HEK293 (cell line): ENCODE measurements at regions not wholly inside any gene's neighbourhood (a gene's known extent, or its start where the extent isn't known, plus 50 kb on each side); places are given as distances from the start of the nearest gene placed in this dataset.

ENCODE experiments used
- CTCF ChIA-PET: fragments of 350-600 bp; formaldehyde crosslinking; extraction: SDS; loops from one replicate; lab custom pipeline; 2021; ENCODE audit warnings: antibody characterized with exemption; lab: Yijun Ruan, JAX
- POLR2A ChIA-PET: fragments of 300-600 bp; formaldehyde crosslinking; extraction: SDS; loops from one replicate; lab custom pipeline; 2020; ENCODE audit warnings: antibody characterized with exemption, inconsistent platforms; lab: Yijun Ruan, JAX
- H3K27ac ChIP-seq: fragments of 200-500 bp; sonication (Bioruptor generic); 2 replicates; pipeline ENCODE4 v1.5.1; 2014; ENCODE audit warnings: low read depth, low read length, control low read depth, inconsistent platforms; ENCODE audit errors: extremely low read depth
- H3K36me3 ChIP-seq, 2 experiments: fragments of 200-500 bp in 1 of 2; sonication (Bioruptor generic) in 1 of 2; 1 replicate in 1 of 2; 2 replicates in 1 of 2; pipeline ENCODE4 v1.5.1; 2014 to 2017; ENCODE audit warnings: inconsistent platforms in 2 of 2, low read length in 2 of 2; ENCODE audit not compliant: control insufficient read depth in 2 of 2, insufficient read depth in 1 of 2
- H3K4me1 ChIP-seq: fragments of 200-500 bp; sonication (Bioruptor generic); 2 replicates; pipeline ENCODE4 v1.5.1; 2014; ENCODE audit warnings: mild to moderate bottlenecking, low read length, inconsistent platforms; ENCODE audit not compliant: control insufficient read depth, insufficient read depth
- H3K4me3 ChIP-seq: 2 replicates; pipeline ENCODE4 v1.5.1; 2011; ENCODE audit warnings: low read depth, mild to moderate bottlenecking, control low read depth, low read length, moderate library complexity
- H3K9me3 ChIP-seq: fragments of 200-500 bp; sonication (Bioruptor generic); 2 replicates; pipeline ENCODE4 v1.5.1; 2014; ENCODE audit warnings: low read depth, low read length, inconsistent platforms; ENCODE audit not compliant: control insufficient read depth, insufficient read depth
- BCL11A ChIP-seq: fragments of 450-650 bp; formaldehyde crosslinking; IDR thresholded peaks from 2 replicates; pipeline ENCODE4 v1.5.1; 2016; ENCODE audit warnings: low read depth, missing biosample characterization, missing genetic modification characterization
- GLI2 ChIP-seq: fragments of 450-650 bp; formaldehyde crosslinking; IDR thresholded peaks from 2 replicates; pipeline ENCODE4; 2017; ENCODE audit warnings: missing biosample characterization, missing genetic modification characterization, low read depth, borderline replicate concordance
- HOXC10 ChIP-seq: sonication (generic); formaldehyde crosslinking; IDR thresholded peaks from 2 replicates; pipeline ENCODE4 v1.8.1; 2023; ENCODE audit warnings: mild to moderate bottlenecking, missing genetic modification reagents
- KLF1 ChIP-seq: fragments of 450-650 bp; formaldehyde crosslinking; IDR thresholded peaks from 2 replicates; pipeline ENCODE4 v1.5.1; 2016; ENCODE audit warnings: missing biosample characterization, missing genetic modification characterization
- PRDM1 ChIP-seq: fragments of 450-650 bp; formaldehyde crosslinking; IDR thresholded peaks from 2 replicates; pipeline ENCODE4; 2016; ENCODE audit warnings: missing biosample characterization, missing genetic modification characterization
- SP3 ChIP-seq: fragments of 450-650 bp; formaldehyde crosslinking; IDR thresholded peaks from 2 replicates; pipeline ENCODE4 v1.5.1; 2016; ENCODE audit warnings: missing biosample characterization, missing genetic modification characterization
- WT1 ChIP-seq: fragments of 450-650 bp; formaldehyde crosslinking; IDR thresholded peaks from 2 replicates; pipeline ENCODE4 v1.5.1; 2016; ENCODE audit warnings: missing biosample characterization, missing genetic modification characterization
- ZFP37 ChIP-seq: fragments of 450-650 bp; formaldehyde crosslinking; IDR thresholded peaks from 2 replicates; pipeline ENCODE4 v1.5.1; 2016; ENCODE audit warnings: missing biosample characterization, missing genetic modification characterization
- ZFP69B ChIP-seq: fragments of 450-650 bp; formaldehyde crosslinking; IDR thresholded peaks from 2 replicates; pipeline ENCODE4 v1.5.1; 2016; ENCODE audit warnings: missing biosample characterization, missing genetic modification characterization
- ZNF202 ChIP-seq: fragments of 450-650 bp; formaldehyde crosslinking; IDR thresholded peaks from 2 replicates; pipeline ENCODE4 v1.5.1; 2016; ENCODE audit warnings: missing biosample characterization, missing genetic modification characterization, borderline replicate concordance
- ZNF211 ChIP-seq: fragments of 450-650 bp; formaldehyde crosslinking; IDR thresholded peaks from 2 replicates; pipeline ENCODE4 v1.5.1; 2016; ENCODE audit warnings: low read depth, missing biosample characterization, missing genetic modification characterization
- ZNF223 ChIP-seq: fragments of 450-650 bp; formaldehyde crosslinking; IDR thresholded peaks from 2 replicates; pipeline ENCODE4 v1.5.1; 2016; ENCODE audit warnings: missing biosample characterization, missing genetic modification characterization
- ZNF292 ChIP-seq: fragments of 450-650 bp; formaldehyde crosslinking; IDR thresholded peaks from 2 replicates; pipeline ENCODE4 v1.5.1; 2016; ENCODE audit warnings: low read depth, missing biosample characterization, missing genetic modification characterization, borderline replicate concordance
- ZNF302 ChIP-seq: fragments of 450-650 bp; formaldehyde crosslinking; IDR thresholded peaks from 2 replicates; pipeline ENCODE4 v1.5.1; 2016; ENCODE audit warnings: missing biosample characterization, missing genetic modification characterization, low read depth
- ZNF530 ChIP-seq: fragments of 450-650 bp; formaldehyde crosslinking; IDR thresholded peaks from 2 replicates; pipeline ENCODE4 v1.5.1; 2016; ENCODE audit warnings: low read depth, missing biosample characterization, missing genetic modification characterization
- ZNF596 ChIP-seq: fragments of 450-650 bp; IDR thresholded peaks from 2 replicates; pipeline ENCODE4 v1.5.0; 2018; ENCODE audit warnings: missing biosample characterization, mild to moderate bottlenecking, missing genetic modification characterization, moderate library complexity
- ZNF624 ChIP-seq: fragments of 450-650 bp; formaldehyde crosslinking; IDR thresholded peaks from 2 replicates; pipeline ENCODE4 v1.5.1; 2017; ENCODE audit warnings: missing biosample characterization, missing genetic modification characterization
- ZNF791 ChIP-seq: fragments of 450-650 bp; formaldehyde crosslinking; IDR thresholded peaks from 2 replicates; pipeline ENCODE4 v1.5.1; 2016; ENCODE audit warnings: missing biosample characterization, missing genetic modification characterization
- TF ChIP-seq, protein P1 (sequence below): fragments of 450-650 bp; formaldehyde crosslinking; IDR thresholded peaks from 2 replicates; pipeline ENCODE4 v1.5.1; 2016; ENCODE audit warnings: missing biosample characterization, missing genetic modification characterization
- TF ChIP-seq, protein P2 (sequence below): fragments of 450-650 bp; formaldehyde crosslinking; IDR thresholded peaks from 2 replicates; pipeline ENCODE4 v1.5.1; 2016; ENCODE audit warnings: missing biosample characterization, missing genetic modification characterization
- TF ChIP-seq, protein P3 (sequence below): fragments of 450-650 bp; formaldehyde crosslinking; conservative IDR thresholded peaks from 2 replicates; pipeline ENCODE4 v1.5.1; 2016; ENCODE audit warnings: low read depth, missing biosample characterization, missing genetic modification characterization
- TF ChIP-seq, protein P4 (sequence below): fragments of 450-650 bp; formaldehyde crosslinking; conservative IDR thresholded peaks from 2 replicates; pipeline ENCODE4 v1.5.1; 2016; ENCODE audit warnings: low read depth, missing biosample characterization, missing genetic modification characterization

DNA sequence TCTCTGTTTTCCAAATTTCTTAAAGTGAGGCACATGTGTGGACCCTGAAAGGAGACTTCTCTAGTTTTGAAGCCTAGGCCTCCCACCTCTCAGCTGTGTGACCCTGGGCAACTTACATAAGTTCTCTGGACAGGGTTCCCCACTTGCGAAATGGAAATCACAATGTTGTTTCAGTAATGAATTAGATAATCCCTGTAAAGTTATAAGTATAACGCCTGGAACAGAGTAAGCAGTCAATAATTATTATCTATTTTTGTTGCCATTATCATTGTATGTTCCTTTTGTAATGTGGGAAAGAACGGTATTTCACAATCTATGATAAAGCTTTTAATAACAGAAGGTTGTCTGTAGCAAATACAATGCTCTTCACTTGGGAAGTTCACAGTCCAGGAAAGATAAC is 437.3 kb upstream of the ZNF507 start (continued):
- TF ChIP-seq BCL11A (tag by site-specific recombination) (no peak), ZFP37 (tag by site-specific recombination) (no peak), ZNF624 (no peak), WT1 (no peak), PRDM1 (tag by site-specific recombination) (no peak), ZNF202 (tag by site-specific recombination) (no peak), ZNF292 (tag by site-specific recombination) (no peak), KLF1 (tag by site-specific recombination) (no peak)

DNA sequence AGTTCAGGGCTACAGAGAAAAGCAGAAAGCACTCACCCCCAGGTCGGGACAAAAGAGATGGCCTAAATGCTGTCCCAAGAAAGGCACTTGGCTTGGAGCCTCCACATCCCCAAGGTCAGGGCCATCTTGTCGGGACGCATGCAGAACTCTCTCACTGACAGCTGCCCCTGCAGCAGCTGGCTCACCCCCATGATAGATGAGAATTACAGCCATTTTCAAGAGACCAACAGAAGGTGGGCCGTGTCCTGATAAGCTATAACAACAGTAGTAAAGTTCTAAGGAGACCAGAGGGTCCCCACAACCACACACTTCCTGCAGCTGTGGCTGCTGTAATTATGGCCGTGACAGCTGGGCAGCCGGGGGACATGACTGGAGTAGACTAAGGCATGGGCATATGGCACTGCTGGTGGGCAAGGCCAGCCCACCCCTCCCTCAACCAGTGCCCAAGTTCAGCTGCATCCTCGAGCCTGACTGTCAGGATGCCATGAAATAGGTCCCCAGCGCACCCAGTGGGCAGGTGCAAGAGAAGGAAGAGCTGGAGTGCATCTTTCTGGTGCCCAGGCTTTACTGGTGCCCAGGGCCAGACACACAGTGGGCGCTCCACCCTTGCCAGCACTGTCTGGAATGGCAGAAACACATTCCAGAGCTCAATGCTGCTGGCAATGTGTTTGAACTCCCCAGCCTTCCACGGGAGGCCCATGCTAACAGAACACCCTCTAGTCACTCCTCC is 436.7 kb upstream of the ZNF507 start:
- Histone ChIP-seq H3K9me3 (peaks cover 2% of the 10 kb centered on the region; the same call in 1 of the 2 replicates), H3K4me3 (no peak overlapping the region), H3K36me3 (no peaks in the 10 kb centered on the region), H3K4me1 (no peaks in the 10 kb centered on the region), H3K27ac (no peak overlapping the region)
- ChIA-PET CTCF (no interaction called here), POLR2A (no interaction called here)
- TF ChIP-seq ZFP69B = no peak
- no peak for TF ChIP-seq ZNF211 (tag by site-specific recombination)
- TF ChIP-seq, protein P1, sequence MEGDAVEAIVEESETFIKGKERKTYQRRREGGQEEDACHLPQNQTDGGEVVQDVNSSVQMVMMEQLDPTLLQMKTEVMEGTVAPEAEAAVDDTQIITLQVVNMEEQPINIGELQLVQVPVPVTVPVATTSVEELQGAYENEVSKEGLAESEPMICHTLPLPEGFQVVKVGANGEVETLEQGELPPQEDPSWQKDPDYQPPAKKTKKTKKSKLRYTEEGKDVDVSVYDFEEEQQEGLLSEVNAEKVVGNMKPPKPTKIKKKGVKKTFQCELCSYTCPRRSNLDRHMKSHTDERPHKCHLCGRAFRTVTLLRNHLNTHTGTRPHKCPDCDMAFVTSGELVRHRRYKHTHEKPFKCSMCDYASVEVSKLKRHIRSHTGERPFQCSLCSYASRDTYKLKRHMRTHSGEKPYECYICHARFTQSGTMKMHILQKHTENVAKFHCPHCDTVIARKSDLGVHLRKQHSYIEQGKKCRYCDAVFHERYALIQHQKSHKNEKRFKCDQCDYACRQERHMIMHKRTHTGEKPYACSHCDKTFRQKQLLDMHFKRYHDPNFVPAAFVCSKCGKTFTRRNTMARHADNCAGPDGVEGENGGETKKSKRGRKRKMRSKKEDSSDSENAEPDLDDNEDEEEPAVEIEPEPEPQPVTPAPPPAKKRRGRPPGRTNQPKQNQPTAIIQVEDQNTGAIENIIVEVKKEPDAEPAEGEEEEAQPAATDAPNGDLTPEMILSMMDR (tag by site-specific recombination) = no peak
- TF ChIP-seq ZNF596 (tag by site-specific recombination) = no peak
- TF ChIP-seq ZNF791 (tag by site-specific recombination) = no peak
- TF ChIP-seq GLI2 (tag by site-specific recombination) = no peak
- no peak for TF ChIP-seq HOXC10 (CRISPR knock-in tag)
- no peak for TF ChIP-seq ZNF530 (tag by site-specific recombination)
- TF ChIP-seq SP3 (tag by site-specific recombination) = no peak
- TF ChIP-seq, protein P2, sequence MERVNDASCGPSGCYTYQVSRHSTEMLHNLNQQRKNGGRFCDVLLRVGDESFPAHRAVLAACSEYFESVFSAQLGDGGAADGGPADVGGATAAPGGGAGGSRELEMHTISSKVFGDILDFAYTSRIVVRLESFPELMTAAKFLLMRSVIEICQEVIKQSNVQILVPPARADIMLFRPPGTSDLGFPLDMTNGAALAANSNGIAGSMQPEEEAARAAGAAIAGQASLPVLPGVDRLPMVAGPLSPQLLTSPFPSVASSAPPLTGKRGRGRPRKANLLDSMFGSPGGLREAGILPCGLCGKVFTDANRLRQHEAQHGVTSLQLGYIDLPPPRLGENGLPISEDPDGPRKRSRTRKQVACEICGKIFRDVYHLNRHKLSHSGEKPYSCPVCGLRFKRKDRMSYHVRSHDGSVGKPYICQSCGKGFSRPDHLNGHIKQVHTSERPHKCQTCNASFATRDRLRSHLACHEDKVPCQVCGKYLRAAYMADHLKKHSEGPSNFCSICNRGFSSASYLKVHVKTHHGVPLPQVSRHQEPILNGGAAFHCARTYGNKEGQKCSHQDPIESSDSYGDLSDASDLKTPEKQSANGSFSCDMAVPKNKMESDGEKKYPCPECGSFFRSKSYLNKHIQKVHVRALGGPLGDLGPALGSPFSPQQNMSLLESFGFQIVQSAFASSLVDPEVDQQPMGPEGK (tag by site-specific recombination) = no peak
- no peak for TF ChIP-seq ZNF223 (tag by site-specific recombination)
- TF ChIP-seq ZNF302 (tag by site-specific recombination) = no peak

DNA sequence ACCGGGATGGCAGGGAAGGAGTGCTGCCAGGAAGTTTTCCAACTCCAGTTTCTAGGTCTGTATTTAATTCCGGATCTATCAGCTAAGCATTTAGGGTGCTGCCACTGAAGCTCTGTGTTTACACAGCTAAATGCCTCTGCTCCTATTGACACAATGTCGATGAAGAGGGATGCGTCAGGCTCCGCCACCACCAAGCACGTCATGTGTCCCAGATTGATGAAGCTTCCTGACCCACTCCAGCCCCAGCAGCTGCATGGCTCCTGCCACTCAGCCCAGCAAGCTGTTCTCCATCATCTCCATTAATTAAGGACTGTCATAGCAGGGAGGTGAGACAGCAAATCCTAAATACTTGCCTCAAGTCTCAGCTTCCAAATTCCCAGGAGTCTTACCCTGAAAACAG is 435.2 kb upstream of the ZNF507 start:
- no peaks in the 10 kb centered on the region for H3K4me1 ChIP-seq
- ChIA-PET CTCF (interaction anchor here (0.6 kb wide), 3 partner anchors 12 to 659 kb away, joined by 3 to 4 read pairs (median 3); no protein-coding TSS in a partner anchor), POLR2A (no interaction called here)
- H3K27ac ChIP-seq = no peak overlapping the region
- peaks cover 0 to 3% of the 10 kb centered on the region in 2 experiments; a peak in 2 of 3 replicates for H3K36me3 ChIP-seq
- H3K4me3 ChIP-seq = no peak overlapping the region
- H3K9me3 ChIP-seq = no peaks in the 10 kb centered on the region; the same call in 1 of the 2 replicates
- TF ChIP-seq, protein P3, sequence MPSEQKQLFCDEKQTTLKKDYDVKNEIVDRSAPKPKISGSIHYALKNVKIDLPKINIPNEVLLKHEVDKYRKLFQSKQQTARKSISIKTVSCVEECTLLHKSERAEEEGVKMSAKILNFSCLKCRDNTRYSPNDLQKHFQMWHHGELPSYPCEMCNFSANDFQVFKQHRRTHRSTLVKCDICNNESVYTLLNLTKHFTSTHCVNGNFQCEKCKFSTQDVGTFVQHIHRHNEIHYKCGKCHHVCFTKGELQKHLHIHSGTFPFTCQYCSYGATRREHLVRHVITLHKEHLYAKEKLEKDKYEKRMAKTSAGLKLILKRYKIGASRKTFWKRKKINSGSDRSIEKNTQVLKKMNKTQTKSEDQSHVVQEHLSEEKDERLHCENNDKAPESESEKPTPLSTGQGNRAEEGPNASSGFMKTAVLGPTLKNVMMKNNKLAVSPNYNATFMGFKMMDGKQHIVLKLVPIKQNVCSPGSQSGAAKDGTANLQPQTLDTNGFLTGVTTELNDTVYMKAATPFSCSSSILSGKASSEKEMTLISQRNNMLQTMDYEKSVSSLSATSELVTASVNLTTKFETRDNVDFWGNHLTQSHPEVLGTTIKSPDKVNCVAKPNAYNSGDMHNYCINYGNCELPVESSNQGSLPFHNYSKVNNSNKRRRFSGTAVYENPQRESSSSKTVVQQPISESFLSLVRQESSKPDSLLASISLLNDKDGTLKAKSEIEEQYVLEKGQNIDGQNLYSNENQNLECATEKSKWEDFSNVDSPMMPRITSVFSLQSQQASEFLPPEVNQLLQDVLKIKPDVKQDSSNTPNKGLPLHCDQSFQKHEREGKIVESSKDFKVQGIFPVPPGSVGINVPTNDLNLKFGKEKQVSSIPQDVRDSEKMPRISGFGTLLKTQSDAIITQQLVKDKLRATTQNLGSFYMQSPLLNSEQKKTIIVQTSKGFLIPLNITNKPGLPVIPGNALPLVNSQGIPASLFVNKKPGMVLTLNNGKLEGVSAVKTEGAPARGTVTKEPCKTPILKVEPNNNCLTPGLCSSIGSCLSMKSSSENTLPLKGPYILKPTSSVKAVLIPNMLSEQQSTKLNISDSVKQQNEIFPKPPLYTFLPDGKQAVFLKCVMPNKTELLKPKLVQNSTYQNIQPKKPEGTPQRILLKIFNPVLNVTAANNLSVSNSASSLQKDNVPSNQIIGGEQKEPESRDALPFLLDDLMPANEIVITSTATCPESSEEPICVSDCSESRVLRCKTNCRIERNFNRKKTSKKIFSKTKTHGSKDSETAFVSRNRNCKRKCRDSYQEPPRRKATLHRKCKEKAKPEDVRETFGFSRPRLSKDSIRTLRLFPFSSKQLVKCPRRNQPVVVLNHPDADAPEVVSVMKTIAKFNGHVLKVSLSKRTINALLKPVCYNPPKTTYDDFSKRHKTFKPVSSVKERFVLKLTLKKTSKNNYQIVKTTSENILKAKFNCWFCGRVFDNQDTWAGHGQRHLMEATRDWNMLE (tag by site-specific recombination) = no peak
- TF ChIP-seq, protein P4, sequence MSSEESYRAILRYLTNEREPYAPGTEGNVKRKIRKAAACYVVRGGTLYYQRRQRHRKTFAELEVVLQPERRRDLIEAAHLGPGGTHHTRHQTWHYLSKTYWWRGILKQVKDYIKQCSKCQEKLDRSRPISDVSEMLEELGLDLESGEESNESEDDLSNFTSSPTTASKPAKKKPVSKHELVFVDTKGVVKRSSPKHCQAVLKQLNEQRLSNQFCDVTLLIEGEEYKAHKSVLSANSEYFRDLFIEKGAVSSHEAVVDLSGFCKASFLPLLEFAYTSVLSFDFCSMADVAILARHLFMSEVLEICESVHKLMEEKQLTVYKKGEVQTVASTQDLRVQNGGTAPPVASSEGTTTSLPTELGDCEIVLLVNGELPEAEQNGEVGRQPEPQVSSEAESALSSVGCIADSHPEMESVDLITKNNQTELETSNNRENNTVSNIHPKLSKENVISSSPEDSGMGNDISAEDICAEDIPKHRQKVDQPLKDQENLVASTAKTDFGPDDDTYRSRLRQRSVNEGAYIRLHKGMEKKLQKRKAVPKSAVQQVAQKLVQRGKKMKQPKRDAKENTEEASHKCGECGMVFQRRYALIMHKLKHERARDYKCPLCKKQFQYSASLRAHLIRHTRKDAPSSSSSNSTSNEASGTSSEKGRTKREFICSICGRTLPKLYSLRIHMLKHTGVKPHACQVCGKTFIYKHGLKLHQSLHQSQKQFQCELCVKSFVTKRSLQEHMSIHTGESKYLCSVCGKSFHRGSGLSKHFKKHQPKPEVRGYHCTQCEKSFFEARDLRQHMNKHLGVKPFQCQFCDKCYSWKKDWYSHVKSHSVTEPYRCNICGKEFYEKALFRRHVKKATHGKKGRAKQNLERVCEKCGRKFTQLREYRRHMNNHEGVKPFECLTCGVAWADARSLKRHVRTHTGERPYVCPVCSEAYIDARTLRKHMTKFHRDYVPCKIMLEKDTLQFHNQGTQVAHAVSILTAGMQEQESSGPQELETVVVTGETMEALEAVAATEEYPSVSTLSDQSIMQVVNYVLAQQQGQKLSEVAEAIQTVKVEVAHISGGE = no peak
